ENCODE measurements at regions not wholly inside any gene's neighbourhood (a gene's known extent, or its start where the extent isn't known, plus 50 kb on each side); places are given as distances from the start of the nearest gene placed in this dataset.

DNA sequence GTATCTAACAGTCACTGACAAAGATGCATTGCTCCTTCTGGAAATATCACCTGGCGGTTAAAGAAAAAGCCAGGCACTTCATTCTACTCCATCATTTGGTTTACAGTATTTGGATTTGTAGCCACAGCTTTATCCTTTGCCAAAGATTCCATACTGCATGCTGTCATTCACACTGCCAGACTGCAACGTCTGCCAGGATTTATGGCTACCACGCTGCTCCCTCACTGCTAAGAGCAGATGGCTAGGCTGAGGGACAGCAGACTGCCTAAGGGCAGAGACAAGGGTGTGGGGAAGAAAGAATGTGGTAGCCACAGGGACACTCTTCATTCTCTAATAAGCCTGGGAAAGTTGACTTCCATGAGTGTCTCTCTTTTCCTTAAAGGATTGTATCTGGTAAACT is 1047.0 kb downstream of the TUSC7 start:
- TF ChIP-seq EZH2phosphoT487 (IDR thresholded peaks at IDR 0.05; ENCODE audit: insufficient read depth, low read depth) (no peak), EZH2 (IDR thresholded peaks at IDR 0.05; ENCODE audit: insufficient read depth, poor library complexity, severe bottlenecking) (no peak)

All from GM23248 (cell line).